LNCaP clone FGC (cell line): ENCODE measurements at regions not wholly inside any gene's neighbourhood (a gene's known extent, or its start where the extent isn't known, plus 50 kb on each side); places are given as distances from the start of the nearest gene placed in this dataset.

ENCODE experiments used
- DNase-seq: peaks from one replicate; pipeline ENCODE4 v3.0.0-alpha.2; 2011; ENCODE audit warnings: low read depth
- H3K4me3 ChIP-seq: 2 replicates; pipeline ENCODE4 v1.5.1; 2011; ENCODE audit warnings: mild to moderate bottlenecking, low read depth, low read length, control low read depth
- TF ChIP-seq, protein P1 (sequence below): IDR thresholded peaks from 2 replicates; pipeline ENCODE4 v1.5.1; 2012; ENCODE audit warnings: mild to moderate bottlenecking; ENCODE audit not compliant: control insufficient read depth, insufficient read depth; ENCODE audit errors: extremely low read depth

DNA sequence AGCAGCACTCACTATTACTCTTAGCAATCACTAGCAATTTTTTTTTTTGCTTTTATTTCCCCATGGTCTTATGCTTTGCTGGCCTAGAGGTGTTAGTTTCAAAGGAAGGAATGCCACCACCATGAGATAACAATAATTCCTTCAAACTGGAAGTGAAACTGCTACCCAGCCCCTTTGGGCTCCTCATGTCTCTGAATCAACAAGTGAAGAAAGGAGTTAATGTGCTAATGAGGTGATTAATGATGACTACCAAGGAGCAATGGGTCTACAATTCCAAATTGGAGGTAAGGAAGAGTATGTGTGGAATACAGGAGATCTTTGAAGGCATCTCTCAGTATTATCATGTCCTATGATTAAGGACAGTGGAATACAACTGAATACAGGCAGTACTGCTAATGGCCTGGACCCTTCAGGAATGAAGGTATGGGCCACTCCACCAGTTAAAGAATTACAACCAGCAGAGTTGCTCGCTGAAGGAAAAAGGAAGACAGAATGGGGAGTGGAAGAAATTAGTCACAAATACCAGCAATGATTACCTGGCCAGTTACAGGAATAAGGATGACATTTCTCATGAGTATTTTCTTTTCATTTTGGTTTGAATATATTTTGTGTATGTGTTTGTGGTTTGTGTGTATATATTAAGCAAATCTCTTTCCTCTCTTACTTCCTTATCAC is 652.9 kb downstream of the ADGRL2 start:
- H3K4me3 ChIP-seq = no peak overlapping the region
- TF ChIP-seq, protein P1, sequence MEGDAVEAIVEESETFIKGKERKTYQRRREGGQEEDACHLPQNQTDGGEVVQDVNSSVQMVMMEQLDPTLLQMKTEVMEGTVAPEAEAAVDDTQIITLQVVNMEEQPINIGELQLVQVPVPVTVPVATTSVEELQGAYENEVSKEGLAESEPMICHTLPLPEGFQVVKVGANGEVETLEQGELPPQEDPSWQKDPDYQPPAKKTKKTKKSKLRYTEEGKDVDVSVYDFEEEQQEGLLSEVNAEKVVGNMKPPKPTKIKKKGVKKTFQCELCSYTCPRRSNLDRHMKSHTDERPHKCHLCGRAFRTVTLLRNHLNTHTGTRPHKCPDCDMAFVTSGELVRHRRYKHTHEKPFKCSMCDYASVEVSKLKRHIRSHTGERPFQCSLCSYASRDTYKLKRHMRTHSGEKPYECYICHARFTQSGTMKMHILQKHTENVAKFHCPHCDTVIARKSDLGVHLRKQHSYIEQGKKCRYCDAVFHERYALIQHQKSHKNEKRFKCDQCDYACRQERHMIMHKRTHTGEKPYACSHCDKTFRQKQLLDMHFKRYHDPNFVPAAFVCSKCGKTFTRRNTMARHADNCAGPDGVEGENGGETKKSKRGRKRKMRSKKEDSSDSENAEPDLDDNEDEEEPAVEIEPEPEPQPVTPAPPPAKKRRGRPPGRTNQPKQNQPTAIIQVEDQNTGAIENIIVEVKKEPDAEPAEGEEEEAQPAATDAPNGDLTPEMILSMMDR = no peak
- no peak for DNase-seq

DNA sequence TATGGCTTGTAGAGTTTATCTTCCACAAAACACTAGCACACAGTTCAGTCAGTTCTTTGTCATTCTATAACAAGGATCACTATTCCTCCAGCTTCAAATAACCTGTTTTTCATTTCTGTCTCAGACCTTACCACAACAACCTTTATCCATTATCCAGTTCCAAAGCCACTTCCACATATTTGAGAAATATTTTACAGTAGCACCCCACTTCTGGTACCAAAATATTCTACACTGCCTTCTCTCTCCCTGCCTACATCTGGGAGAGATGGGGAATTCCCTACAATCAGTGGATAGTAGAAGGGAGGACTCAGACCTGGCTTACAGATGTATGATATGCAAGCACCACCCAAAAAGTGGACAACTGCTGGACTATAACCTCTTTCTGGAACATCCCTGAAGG is 651.4 kb downstream of the ADGRL2 start:
- no peak overlapping the region for H3K4me3 ChIP-seq
- no peak for DNase-seq
- TF ChIP-seq, protein P1 = no peak

DNA sequence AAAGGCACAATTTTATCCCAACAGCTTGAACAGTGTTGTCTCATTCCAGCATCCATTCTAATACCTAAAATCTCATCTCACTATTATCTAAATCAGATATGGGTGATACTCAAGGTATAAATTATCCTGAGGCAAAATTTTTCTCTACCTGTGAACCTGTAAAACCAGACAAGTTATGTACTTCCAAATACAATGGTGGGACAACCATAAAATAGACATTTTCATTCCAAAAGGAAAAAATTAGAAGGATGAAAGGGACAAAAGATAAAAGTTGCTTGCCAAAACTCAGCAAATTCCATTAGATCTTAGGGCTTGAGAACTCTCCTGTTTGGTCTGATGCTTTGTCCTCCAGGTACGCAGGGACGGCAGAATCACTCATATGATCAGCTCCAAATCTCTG is 650.5 kb downstream of the ADGRL2 start:
- no peak for DNase-seq
- TF ChIP-seq, protein P1 = no peak
- H3K4me3 ChIP-seq = no peak overlapping the region

DNA sequence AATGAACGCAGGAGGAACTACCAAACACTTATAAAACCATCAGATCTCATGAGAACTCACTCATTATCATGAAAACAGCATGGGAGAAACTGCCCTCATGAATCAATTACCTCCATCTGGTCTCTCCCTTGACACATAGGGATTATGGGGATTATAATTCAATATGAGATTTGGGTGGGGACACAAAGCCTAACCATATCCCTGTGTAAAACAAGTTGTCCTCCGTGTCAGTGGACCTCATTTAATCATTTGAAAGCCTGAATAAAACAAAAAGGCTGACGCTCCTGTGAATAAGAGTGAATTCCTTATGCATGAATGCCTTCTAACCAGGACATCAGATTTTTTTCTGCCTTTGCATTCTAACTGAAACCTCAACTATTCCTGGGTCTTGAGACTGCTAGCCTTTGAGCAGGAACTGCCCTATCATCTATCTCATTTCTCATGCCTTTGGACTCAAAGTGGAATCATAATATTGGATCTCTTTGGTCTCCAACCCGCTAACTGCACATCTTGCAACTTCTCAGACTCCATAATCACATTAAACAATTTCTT is 648.8 kb downstream of the ADGRL2 start:
- no peak for DNase-seq
- no peak overlapping the region for H3K4me3 ChIP-seq
- TF ChIP-seq, protein P1 = no peak

DNA sequence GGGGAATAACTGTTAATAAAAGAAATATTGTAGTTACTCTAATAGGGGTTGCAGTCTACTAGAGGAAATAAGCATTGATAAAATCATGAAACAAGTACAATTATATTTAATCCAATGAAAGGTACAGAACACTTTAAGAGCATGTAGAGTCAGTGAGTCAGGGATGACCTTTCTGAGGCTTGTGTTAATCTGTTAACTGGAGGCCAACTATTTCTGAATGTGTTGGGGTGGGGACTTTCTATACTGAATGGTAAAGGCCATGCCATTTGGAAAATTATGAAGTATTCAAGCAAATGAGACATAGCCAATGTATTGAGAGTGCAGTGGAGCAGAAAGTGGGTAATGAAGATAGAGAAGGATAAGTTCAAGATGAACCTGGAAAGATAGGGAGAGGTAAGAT is 646.2 kb downstream of the ADGRL2 start:
- H3K4me3 ChIP-seq = no peak overlapping the region
- TF ChIP-seq, protein P1 = no peak
- DNase-seq = no peak

DNA sequence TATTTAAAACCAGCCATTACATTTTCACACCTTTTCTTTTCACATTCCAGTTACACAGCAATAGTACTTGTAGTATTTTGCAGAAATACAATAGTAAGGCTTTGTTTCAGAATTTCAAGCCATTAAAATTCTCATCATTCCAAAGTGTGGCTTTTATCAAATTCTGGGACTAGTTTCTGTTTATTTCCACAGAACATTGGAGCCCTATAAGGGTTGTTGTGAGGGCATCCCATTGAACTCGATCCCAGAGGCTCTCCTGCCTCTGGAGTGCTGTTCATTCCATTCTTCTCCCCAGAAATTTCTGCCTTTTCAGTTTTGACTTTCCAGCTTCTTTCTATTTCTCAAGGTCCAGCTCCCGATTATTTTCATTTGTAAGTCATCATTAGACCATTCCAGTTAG is 645.5 kb downstream of the ADGRL2 start:
- TF ChIP-seq, protein P1 = no peak
- H3K4me3 ChIP-seq = no peak overlapping the region
- no peak for DNase-seq

DNA sequence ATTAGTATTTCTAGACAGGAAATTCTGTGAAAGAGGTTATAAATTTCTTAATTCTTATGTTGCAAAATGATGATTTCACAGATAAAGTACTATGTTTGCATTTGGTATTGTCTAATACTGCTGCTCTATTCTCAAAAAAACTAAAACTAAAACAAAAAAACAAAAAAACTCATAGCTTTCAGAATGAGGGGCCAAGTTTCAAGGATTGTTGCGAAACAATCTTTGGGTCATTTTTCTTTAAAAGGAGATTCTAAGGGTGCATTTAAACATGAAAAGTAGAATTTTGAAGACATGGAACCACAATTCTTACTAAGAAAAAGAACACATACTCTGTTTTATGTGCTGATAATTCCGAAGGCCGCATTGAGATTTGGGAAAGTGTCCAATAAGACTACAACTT is 645.1 kb downstream of the ADGRL2 start:
- TF ChIP-seq, protein P1 = no peak
- no peak for DNase-seq
- no peak overlapping the region for H3K4me3 ChIP-seq
